Erythroblast (primary cell): ENCODE measurements at regions not wholly inside any gene's neighbourhood (a gene's known extent, or its start where the extent isn't known, plus 50 kb on each side); places are given as distances from the start of the nearest gene placed in this dataset.

Source experiments
- GATA1 ChIP-seq: IDR thresholded peaks from 2 replicates; pipeline ENCODE4 v1.6.1; 2011; ENCODE audit warnings: low read depth, mild to moderate bottlenecking, control low read depth, low read length, moderate library complexity
- POLR2A ChIP-seq: IDR thresholded peaks from 2 replicates; pipeline ENCODE4 v1.6.1; 2011; ENCODE audit warnings: mild to moderate bottlenecking, low read length

DNA sequence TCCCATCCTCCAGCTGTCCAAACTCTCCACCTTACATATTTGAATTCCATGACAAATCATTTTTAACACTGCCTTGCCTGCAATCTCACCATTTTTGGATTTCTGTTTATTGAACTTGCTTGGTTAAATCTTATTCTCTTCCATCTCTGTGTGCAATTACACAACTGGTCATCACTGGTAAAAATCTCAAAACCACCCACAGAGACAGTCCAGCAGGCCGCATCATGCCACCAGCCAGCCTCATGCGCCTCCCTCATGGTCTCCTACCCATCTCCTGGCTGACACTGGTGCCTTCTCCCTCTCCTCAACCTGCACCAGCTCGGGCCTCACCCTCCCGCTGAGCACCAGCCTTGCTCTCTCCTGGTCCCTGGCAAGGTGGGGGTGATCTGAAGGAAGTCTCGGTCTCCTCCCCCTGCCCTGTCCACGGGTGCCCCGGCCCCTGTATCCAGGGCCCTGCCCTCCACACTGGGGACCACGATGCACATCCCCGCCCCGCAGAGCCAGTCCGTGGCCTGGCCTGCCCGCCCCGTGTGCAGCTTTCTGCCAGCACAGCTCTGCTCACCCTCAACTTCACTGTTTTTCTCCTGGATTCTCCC is 92.0 kb downstream of the THBS2 start:
- no peak for TF ChIP-seq POLR2A
- no peak for TF ChIP-seq GATA1
